GM23338 (cell line): ENCODE measurements at regions not wholly inside any gene's neighbourhood (a gene's known extent, or its start where the extent isn't known, plus 50 kb on each side); places are given as distances from the start of the nearest gene placed in this dataset.

Source experiments
- ATAC-seq: fragments of 200-7000 bp; cut with Tn5 transposase; 3 replicates; pipeline ENCODE4 v1.9.1; 2020
- DNase-seq: peaks from one replicate; pipeline ENCODE4 v3.0.0-alpha.2; 2015; ENCODE audit warnings: low spot score
- H2AFZ ChIP-seq: fragments of 200-600 bp; sonication (generic); 2 replicates; pipeline ENCODE4 v1.8.0; 2016; ENCODE audit warnings: antibody characterized with exemption, mild to moderate bottlenecking, moderate library complexity
- H3F3A ChIP-seq: fragments of 200-600 bp; sonication (generic); replicated peaks from 2 replicates; pipeline ENCODE4 v1.8.0; 2017; ENCODE audit warnings: antibody characterized with exemption, mixed run types, low read depth
- H3K27ac ChIP-seq: fragments of 200-600 bp; sonication (generic); 2 replicates; pipeline ENCODE4 v1.6.1; 2016; ENCODE audit warnings: low read depth
- H3K27me3 ChIP-seq: fragments of 200-600 bp; sonication (generic); 2 replicates; pipeline ENCODE4 v1.8.0; 2016; ENCODE audit warnings: mild to moderate bottlenecking, mixed run types, moderate library complexity; ENCODE audit not compliant: insufficient read depth
- H3K36me3 ChIP-seq: fragments of 200-600 bp; sonication (generic); 2 replicates; pipeline ENCODE4 v1.8.0; 2016; ENCODE audit warnings: mild to moderate bottlenecking; ENCODE audit not compliant: insufficient read depth
- H3K4me1 ChIP-seq: fragments of 200-600 bp; sonication (generic); 2 replicates; pipeline ENCODE4 v1.8.0; 2016; ENCODE audit warnings: mild to moderate bottlenecking, moderate library complexity; ENCODE audit not compliant: insufficient read depth
- H3K4me2 ChIP-seq: fragments of 200-600 bp; sonication (generic); 2 replicates; pipeline ENCODE4 v1.7.1; 2017; ENCODE audit warnings: mixed run types
- H3K4me3 ChIP-seq: fragments of 200-600 bp; sonication (generic); 2 replicates; pipeline ENCODE4 v1.6.1; 2016; ENCODE audit warnings: mixed run types
- H3K79me2 ChIP-seq: fragments of 200-600 bp; sonication (generic); replicated peaks from 2 replicates; pipeline ENCODE4 v1.8.0; 2017; ENCODE audit warnings: mild to moderate bottlenecking; ENCODE audit not compliant: insufficient read depth
- H3K9me2 ChIP-seq: fragments of 200-600 bp; sonication (generic); 2 replicates; pipeline ENCODE4 v1.8.0; 2017; ENCODE audit not compliant: insufficient read depth
- H4K20me1 ChIP-seq: fragments of 200-600 bp; sonication (generic); replicated peaks from 2 replicates; pipeline ENCODE4 v1.8.0; 2017; ENCODE audit warnings: mild to moderate bottlenecking; ENCODE audit not compliant: insufficient read depth
- H3K27ac Mint-ChIP-seq: 2 replicates; pipeline ENCODE4 v1.8.0; 2020; ENCODE audit warnings: inconsistent platforms, mild to moderate bottlenecking, moderate library complexity, mixed read lengths
- H3K27me3 Mint-ChIP-seq: 3 replicates; pipeline ENCODE4 v1.8.0; 2022; ENCODE audit warnings: low read depth, mild to moderate bottlenecking, moderate library complexity, mixed read lengths, inconsistent platforms; ENCODE audit not compliant: insufficient read depth, poor library complexity
- H3K36me3 Mint-ChIP-seq: 3 replicates; pipeline ENCODE4 v1.8.0; 2021; ENCODE audit warnings: low read depth, mild to moderate bottlenecking, inconsistent platforms, moderate library complexity, mixed read lengths
- H3K4me1 Mint-ChIP-seq: 3 replicates; pipeline ENCODE4 v1.8.0; 2020; ENCODE audit warnings: mild to moderate bottlenecking, inconsistent platforms, mixed read lengths
- H3K4me3 Mint-ChIP-seq: 3 replicates; pipeline ENCODE4 v1.8.0; 2021; ENCODE audit warnings: moderate library complexity, mild to moderate bottlenecking, inconsistent platforms, mixed read lengths
- H3K9me3 Mint-ChIP-seq: 3 replicates; pipeline ENCODE4 v1.8.0; 2020; ENCODE audit warnings: moderate library complexity, mild to moderate bottlenecking, inconsistent platforms, mixed read lengths
- CREB1 ChIP-seq: fragments of 250-450 bp; sonication (Bioruptor Pico); IDR thresholded peaks from 2 replicates; pipeline ENCODE4 v1.5.0; 2020; ENCODE audit warnings: low read depth, mild to moderate bottlenecking, moderate library complexity
- JUNB ChIP-seq: IDR thresholded peaks from one replicate; pipeline ENCODE4 v1.6.1; 2016; ENCODE audit warnings: antibody characterized with exemption; ENCODE audit not compliant: unreplicated experiment
- POLR2AphosphoS5 ChIP-seq: IDR thresholded peaks from 2 replicates; pipeline ENCODE4 v1.6.1; 2016; ENCODE audit warnings: antibody characterized with exemption, low read depth
- ZNF114 ChIP-seq: fragments of 250-450 bp; sonication (Bioruptor Pico); IDR thresholded peaks from 2 replicates; pipeline ENCODE4 v1.5.0; 2020; ENCODE audit warnings: mild to moderate bottlenecking, moderate library complexity
- ZNF331 ChIP-seq: fragments of 250-450 bp; sonication (Bioruptor Pico); IDR thresholded peaks from 2 replicates; pipeline ENCODE4 v1.5.0; 2020; ENCODE audit warnings: low read depth, mild to moderate bottlenecking, moderate library complexity
- TF ChIP-seq, protein P1 (sequence below), 2 experiments: fragments of 200-600 bp in 1 of 2; sonication (generic) in 1 of 2; conservative IDR thresholded peaks; 2 replicates each; pipeline versions ENCODE4 v1.5.1 to v1.6.1; 2016 to 2017; ENCODE audit warnings: antibody characterized with exemption in 2 of 2, low read depth in 2 of 2, mild to moderate bottlenecking in 2 of 2, moderate library complexity in 1 of 2
- TF ChIP-seq, protein P2 (sequence below): IDR thresholded peaks from 2 replicates; pipeline ENCODE4 v1.6.1; 2016; ENCODE audit warnings: antibody characterized with exemption
- TF ChIP-seq, protein P3 (sequence below): IDR thresholded peaks from one replicate; pipeline ENCODE4 v1.6.1; 2018; ENCODE audit warnings: antibody characterized with exemption; ENCODE audit not compliant: unreplicated experiment
- TF ChIP-seq, protein P4 (sequence below): fragments of 250-450 bp; sonication (Bioruptor Pico); IDR thresholded peaks from 2 replicates; pipeline ENCODE4 v1.5.0; 2020; ENCODE audit warnings: mild to moderate bottlenecking, moderate library complexity

GRCh38 chr5:106874974-106875373 lies 795.8 kb downstream of the EFNA5 start:
- Mint-ChIP-seq H3K27me3 (peaks cover 4% of the 10 kb centered on the region), H3K4me1 (peaks cover 8% of the 10 kb centered on the region), H3K9me3 (peaks cover 29% of the 10 kb centered on the region), H3K4me3 (no peak overlapping the region), H3K27ac (no peak overlapping the region), H3K36me3 (peaks cover 29% of the 10 kb centered on the region)
- H4K20me1 ChIP-seq = no peaks in the 10 kb centered on the region
- 0 out of 2 replicates have a peak, but pooled peaks cover 2% of the 10 kb centered on the region for H3K9me2 ChIP-seq
- H3K4me2 ChIP-seq = no peak overlapping the region
- TF ChIP-seq CREB1 (no peak), POLR2AphosphoS5 (no peak), ZNF114 (CRISPR knock-in tag) (no peak), JUNB (no peak), ZNF331 (no peak)
- TF ChIP-seq, protein P1, sequence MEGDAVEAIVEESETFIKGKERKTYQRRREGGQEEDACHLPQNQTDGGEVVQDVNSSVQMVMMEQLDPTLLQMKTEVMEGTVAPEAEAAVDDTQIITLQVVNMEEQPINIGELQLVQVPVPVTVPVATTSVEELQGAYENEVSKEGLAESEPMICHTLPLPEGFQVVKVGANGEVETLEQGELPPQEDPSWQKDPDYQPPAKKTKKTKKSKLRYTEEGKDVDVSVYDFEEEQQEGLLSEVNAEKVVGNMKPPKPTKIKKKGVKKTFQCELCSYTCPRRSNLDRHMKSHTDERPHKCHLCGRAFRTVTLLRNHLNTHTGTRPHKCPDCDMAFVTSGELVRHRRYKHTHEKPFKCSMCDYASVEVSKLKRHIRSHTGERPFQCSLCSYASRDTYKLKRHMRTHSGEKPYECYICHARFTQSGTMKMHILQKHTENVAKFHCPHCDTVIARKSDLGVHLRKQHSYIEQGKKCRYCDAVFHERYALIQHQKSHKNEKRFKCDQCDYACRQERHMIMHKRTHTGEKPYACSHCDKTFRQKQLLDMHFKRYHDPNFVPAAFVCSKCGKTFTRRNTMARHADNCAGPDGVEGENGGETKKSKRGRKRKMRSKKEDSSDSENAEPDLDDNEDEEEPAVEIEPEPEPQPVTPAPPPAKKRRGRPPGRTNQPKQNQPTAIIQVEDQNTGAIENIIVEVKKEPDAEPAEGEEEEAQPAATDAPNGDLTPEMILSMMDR (conservative IDR thresholded peaks at IDR 0.05; ENCODE audit: low read depth in 2 of 2) = no peak
- TF ChIP-seq, protein P2, sequence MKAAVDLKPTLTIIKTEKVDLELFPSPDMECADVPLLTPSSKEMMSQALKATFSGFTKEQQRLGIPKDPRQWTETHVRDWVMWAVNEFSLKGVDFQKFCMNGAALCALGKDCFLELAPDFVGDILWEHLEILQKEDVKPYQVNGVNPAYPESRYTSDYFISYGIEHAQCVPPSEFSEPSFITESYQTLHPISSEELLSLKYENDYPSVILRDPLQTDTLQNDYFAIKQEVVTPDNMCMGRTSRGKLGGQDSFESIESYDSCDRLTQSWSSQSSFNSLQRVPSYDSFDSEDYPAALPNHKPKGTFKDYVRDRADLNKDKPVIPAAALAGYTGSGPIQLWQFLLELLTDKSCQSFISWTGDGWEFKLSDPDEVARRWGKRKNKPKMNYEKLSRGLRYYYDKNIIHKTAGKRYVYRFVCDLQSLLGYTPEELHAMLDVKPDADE = no peak
- TF ChIP-seq, protein P3, sequence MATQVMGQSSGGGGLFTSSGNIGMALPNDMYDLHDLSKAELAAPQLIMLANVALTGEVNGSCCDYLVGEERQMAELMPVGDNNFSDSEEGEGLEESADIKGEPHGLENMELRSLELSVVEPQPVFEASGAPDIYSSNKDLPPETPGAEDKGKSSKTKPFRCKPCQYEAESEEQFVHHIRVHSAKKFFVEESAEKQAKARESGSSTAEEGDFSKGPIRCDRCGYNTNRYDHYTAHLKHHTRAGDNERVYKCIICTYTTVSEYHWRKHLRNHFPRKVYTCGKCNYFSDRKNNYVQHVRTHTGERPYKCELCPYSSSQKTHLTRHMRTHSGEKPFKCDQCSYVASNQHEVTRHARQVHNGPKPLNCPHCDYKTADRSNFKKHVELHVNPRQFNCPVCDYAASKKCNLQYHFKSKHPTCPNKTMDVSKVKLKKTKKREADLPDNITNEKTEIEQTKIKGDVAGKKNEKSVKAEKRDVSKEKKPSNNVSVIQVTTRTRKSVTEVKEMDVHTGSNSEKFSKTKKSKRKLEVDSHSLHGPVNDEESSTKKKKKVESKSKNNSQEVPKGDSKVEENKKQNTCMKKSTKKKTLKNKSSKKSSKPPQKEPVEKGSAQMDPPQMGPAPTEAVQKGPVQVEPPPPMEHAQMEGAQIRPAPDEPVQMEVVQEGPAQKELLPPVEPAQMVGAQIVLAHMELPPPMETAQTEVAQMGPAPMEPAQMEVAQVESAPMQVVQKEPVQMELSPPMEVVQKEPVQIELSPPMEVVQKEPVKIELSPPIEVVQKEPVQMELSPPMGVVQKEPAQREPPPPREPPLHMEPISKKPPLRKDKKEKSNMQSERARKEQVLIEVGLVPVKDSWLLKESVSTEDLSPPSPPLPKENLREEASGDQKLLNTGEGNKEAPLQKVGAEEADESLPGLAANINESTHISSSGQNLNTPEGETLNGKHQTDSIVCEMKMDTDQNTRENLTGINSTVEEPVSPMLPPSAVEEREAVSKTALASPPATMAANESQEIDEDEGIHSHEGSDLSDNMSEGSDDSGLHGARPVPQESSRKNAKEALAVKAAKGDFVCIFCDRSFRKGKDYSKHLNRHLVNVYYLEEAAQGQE = no peak
- TF ChIP-seq, protein P4, sequence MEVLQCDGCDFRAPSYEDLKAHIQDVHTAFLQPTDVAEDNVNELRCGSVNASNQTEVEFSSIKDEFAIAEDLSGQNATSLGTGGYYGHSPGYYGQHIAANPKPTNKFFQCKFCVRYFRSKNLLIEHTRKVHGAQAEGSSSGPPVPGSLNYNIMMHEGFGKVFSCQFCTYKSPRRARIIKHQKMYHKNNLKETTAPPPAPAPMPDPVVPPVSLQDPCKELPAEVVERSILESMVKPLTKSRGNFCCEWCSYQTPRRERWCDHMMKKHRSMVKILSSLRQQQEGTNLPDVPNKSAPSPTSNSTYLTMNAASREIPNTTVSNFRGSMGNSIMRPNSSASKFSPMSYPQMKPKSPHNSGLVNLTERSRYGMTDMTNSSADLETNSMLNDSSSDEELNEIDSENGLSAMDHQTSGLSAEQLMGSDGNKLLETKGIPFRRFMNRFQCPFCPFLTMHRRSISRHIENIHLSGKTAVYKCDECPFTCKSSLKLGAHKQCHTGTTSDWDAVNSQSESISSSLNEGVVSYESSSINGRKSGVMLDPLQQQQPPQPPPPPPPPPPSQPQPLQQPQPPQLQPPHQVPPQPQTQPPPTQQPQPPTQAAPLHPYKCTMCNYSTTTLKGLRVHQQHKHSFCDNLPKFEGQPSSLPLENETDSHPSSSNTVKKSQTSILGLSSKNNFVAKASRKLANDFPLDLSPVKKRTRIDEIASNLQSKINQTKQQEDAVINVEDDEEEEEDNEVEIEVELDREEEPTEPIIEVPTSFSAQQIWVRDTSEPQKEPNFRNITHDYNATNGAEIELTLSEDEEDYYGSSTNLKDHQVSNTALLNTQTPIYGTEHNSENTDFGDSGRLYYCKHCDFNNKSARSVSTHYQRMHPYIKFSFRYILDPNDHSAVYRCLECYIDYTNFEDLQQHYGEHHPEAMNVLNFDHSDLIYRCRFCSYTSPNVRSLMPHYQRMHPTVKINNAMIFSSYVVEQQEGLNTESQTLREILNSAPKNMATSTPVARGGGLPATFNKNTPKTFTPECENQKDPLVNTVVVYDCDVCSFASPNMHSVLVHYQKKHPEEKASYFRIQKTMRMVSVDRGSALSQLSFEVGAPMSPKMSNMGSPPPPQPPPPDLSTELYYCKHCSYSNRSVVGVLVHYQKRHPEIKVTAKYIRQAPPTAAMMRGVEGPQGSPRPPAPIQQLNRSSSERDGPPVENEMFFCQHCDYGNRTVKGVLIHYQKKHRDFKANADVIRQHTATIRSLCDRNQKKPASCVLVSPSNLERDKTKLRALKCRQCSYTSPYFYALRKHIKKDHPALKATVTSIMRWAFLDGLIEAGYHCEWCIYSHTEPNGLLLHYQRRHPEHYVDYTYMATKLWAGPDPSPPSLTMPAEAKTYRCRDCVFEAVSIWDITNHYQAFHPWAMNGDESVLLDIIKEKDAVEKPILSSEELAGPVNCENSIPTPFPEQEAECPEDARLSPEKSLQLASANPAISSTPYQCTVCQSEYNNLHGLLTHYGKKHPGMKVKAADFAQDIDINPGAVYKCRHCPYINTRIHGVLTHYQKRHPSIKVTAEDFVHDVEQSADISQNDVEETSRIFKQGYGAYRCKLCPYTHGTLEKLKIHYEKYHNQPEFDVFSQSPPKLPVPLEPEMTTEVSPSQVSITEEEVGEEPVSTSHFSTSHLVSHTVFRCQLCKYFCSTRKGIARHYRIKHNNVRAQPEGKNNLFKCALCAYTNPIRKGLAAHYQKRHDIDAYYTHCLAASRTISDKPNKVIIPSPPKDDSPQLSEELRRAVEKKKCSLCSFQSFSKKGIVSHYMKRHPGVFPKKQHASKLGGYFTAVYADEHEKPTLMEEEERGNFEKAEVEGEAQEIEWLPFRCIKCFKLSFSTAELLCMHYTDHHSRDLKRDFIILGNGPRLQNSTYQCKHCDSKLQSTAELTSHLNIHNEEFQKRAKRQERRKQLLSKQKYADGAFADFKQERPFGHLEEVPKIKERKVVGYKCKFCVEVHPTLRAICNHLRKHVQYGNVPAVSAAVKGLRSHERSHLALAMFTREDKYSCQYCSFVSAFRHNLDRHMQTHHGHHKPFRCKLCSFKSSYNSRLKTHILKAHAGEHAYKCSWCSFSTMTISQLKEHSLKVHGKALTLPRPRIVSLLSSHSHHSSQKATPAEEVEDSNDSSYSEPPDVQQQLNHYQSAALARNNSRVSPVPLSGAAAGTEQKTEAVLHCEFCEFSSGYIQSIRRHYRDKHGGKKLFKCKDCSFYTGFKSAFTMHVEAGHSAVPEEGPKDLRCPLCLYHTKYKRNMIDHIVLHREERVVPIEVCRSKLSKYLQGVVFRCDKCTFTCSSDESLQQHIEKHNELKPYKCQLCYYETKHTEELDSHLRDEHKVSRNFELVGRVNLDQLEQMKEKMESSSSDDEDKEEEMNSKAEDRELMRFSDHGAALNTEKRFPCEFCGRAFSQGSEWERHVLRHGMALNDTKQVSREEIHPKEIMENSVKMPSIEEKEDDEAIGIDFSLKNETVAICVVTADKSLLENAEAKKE = no peak
- H3K36me3 ChIP-seq = 0 out of 2 replicates have a peak, but pooled peaks cover 17% of the 10 kb centered on the region
- H3K4me3 ChIP-seq = no peak overlapping the region
- ATAC-seq = no peak
- no peaks in the 10 kb centered on the region for H3F3A ChIP-seq
- H3K27me3 ChIP-seq = no peaks in the 10 kb centered on the region
- no peaks in the 10 kb centered on the region for H3K4me1 ChIP-seq
- no peak overlapping the region for H3K27ac ChIP-seq
- no peak overlapping the region for H2AFZ ChIP-seq
- DNase-seq = no peak
- H3K79me2 ChIP-seq = no peaks in the 10 kb centered on the region
